ENCODE measurements at regions not wholly inside any gene's neighbourhood (a gene's known extent, or its start where the extent isn't known, plus 50 kb on each side); places are given as distances from the start of the nearest gene placed in this dataset.
"Not testable (repeated sequence)": the region's sequence is repeated elsewhere in the genome, so short reads cannot be mapped to it uniquely, and the experiment has no call there.

DNA sequence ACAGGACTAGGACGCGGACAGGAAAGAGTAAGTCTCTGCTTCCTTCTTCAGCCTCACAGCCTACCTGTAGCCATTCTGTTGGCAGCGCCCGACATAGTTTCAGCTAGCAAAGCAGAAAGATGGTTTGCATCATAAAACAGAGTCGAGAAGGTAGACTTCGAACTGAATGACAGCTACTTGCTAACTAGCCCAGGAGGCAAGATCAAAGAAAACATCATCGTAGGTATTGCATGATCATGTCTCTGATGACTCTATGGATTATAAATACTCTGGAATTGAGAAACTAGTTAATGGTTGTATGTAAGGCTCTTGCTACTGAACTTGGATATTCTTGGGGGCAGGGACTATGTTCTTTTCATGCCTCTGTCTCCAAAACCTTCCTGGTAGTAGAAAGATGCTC lies 333.1 kb upstream of the KLF3 start:
- no peak overlapping the region for H3K4me3 ChIP-seq (ENCODE audit: low read depth, low read length)
- no peak overlapping the region for H3K27ac ChIP-seq (ENCODE audit: low read depth, low read length)
- POLR2A ChIA-PET = no interaction called here

DNA sequence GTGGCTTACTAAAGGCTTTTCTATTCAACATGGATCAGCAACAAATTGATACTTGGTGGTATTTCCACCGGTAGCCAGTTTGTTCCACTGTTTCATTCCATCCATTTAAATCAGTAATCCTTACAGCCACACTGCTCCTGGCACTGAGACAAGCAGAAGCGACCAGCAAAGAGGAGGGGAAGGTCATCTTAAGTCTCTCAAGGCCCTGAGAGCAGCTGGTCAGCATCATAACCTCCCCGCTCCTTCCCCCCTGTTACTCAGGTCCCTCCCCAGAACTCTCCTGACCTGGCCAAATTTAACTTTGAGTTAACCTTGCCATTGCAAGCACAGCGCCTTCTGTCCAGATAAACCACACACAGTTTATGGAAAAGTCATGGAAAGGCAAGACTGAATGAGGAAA lies 331.3 kb upstream of the KLF3 start:
- Histone ChIP-seq H3K27ac (ENCODE audit: low read depth, low read length) (no peak overlapping the region), H3K4me3 (ENCODE audit: low read depth, low read length) (no peak overlapping the region), H3K9me3 (ENCODE audit: control insufficient read depth, insufficient read depth, low read length) (no peaks in the 10 kb centered on the region), H3K27me3 (ENCODE audit: control insufficient read depth, insufficient read depth, low read length) (peaks cover 6% of the 10 kb centered on the region)
- POLR2A ChIA-PET = interaction anchor here (1.3 kb wide), 1 partner anchor 10 kb away, joined by 5 read pairs; no protein-coding TSS in a partner anchor
- no peak for DNase-seq (ENCODE audit: low read depth, low spot score)
- CTCF ChIA-PET = no interaction called here
- TF ChIP-seq, protein P1, sequence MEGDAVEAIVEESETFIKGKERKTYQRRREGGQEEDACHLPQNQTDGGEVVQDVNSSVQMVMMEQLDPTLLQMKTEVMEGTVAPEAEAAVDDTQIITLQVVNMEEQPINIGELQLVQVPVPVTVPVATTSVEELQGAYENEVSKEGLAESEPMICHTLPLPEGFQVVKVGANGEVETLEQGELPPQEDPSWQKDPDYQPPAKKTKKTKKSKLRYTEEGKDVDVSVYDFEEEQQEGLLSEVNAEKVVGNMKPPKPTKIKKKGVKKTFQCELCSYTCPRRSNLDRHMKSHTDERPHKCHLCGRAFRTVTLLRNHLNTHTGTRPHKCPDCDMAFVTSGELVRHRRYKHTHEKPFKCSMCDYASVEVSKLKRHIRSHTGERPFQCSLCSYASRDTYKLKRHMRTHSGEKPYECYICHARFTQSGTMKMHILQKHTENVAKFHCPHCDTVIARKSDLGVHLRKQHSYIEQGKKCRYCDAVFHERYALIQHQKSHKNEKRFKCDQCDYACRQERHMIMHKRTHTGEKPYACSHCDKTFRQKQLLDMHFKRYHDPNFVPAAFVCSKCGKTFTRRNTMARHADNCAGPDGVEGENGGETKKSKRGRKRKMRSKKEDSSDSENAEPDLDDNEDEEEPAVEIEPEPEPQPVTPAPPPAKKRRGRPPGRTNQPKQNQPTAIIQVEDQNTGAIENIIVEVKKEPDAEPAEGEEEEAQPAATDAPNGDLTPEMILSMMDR (IDR thresholded peaks at IDR 0.05; ENCODE audit: low read depth, low read length) = no peak

More for the DNA sequence above, 333.1 kb upstream of the KLF3 start:
- no peak for DNase-seq (ENCODE audit: low read depth, low spot score)
- CTCF ChIA-PET = interaction anchor here (1.5 kb wide), 1 partner anchor 11 kb away, joined by 11 read pairs; no protein-coding TSS in a partner anchor
- Histone ChIP-seq H3K9me3 (ENCODE audit: control insufficient read depth, insufficient read depth, low read length) (no peaks in the 10 kb centered on the region), H3K27me3 (ENCODE audit: control insufficient read depth, insufficient read depth, low read length) (peaks cover 6% of the 10 kb centered on the region)
- TF ChIP-seq, protein P1 (IDR thresholded peaks at IDR 0.05; ENCODE audit: low read depth, low read length) = no peak

- CTCF ChIA-PET = interaction anchor here (1.5 kb wide), 1 partner anchor 13 kb away, joined by 5 read pairs; no protein-coding TSS in a partner anchor
- TF ChIP-seq, protein P1 (IDR thresholded peaks at IDR 0.05; ENCODE audit: low read depth, low read length) = no peak
- Histone ChIP-seq H3K4me3 (ENCODE audit: low read depth, low read length) (no peak overlapping the region), H3K27ac (ENCODE audit: low read depth, low read length) (no peak overlapping the region), H3K27me3 (ENCODE audit: control insufficient read depth, insufficient read depth, low read length) (peaks cover 6% of the 10 kb centered on the region), H3K9me3 (ENCODE audit: control insufficient read depth, insufficient read depth, low read length) (no peaks in the 10 kb centered on the region; the same call in 1 of the 2 replicates)
- POLR2A ChIA-PET = interaction anchor here (1.3 kb wide), 1 partner anchor 11 kb away, joined by 5 read pairs; no protein-coding TSS in a partner anchor
- no peak for DNase-seq (ENCODE audit: low read depth, low spot score)
Measured at GRCh38 chr4:38333219-38333618, 330.8 kb upstream of the KLF3 start.

GRCh38 chr4:38334791-38335190 lies 329.2 kb upstream of the KLF3 start:
- TF ChIP-seq, protein P1 (IDR thresholded peaks at IDR 0.05; ENCODE audit: low read depth, low read length) = no peak
- ChIA-PET POLR2A (no interaction called here), CTCF (interaction anchor here (1.5 kb wide), 1 partner anchor 15 kb away, joined by 5 read pairs; no protein-coding TSS in a partner anchor)
- H3K27me3 ChIP-seq (ENCODE audit: control insufficient read depth, insufficient read depth, low read length) = peaks cover 2% of the 10 kb centered on the region
- H3K4me3 ChIP-seq (ENCODE audit: low read depth, low read length) = no peak overlapping the region
- DNase-seq (ENCODE audit: low read depth, low spot score) = no peak
- peaks cover 6% of the 10 kb centered on the region for H3K9me3 ChIP-seq (ENCODE audit: control insufficient read depth, insufficient read depth, low read length)
- H3K27ac ChIP-seq (ENCODE audit: low read depth, low read length) = no peak overlapping the region

- H3K4me3 ChIP-seq (ENCODE audit: low read depth, low read length); DNase-seq (ENCODE audit: low read depth, low spot score); H3K27ac ChIP-seq (ENCODE audit: low read depth, low read length); POLR2A ChIA-PET; CTCF ChIA-PET; H3K9me3 ChIP-seq (ENCODE audit: control insufficient read depth, insufficient read depth, low read length); H3K27me3 ChIP-seq (ENCODE audit: control insufficient read depth, insufficient read depth, low read length): not testable (repeated sequence)
Measured at GRCh38 chr4:38338939-38339338, 325.1 kb upstream of the KLF3 start.
